Astrocyte (in vitro differentiated cells and primary cell): ENCODE measurements at regions not wholly inside any gene's neighbourhood (a gene's known extent, or its start where the extent isn't known, plus 50 kb on each side); places are given as distances from the start of the nearest gene placed in this dataset.

ENCODE experiments used
- DNase-seq: peaks from one replicate; pipeline ENCODE4 v3.0.0-alpha.2; 2010; ENCODE audit warnings: low read depth
- FAIRE-seq: peaks from 2 replicates; lab custom pipeline; 2011; peaks lifted over from hg19 to GRCh38; lab: Jason Lieb, UNC
- H2AFZ ChIP-seq: 2 replicates; pipeline ENCODE4 v1.6.0; 2012; ENCODE audit warnings: low read depth, low read length, inconsistent platforms
- H3K27ac ChIP-seq: 2 replicates; pipeline ENCODE4 v1.5.1; 2011; ENCODE audit warnings: low read depth, low read length, inconsistent platforms
- H3K27me3 ChIP-seq: 2 replicates; pipeline ENCODE4 v1.6.0; 2011; ENCODE audit warnings: low read length, inconsistent platforms; ENCODE audit not compliant: insufficient read depth
- H3K36me3 ChIP-seq: 2 replicates; pipeline ENCODE4 v1.5.1; 2011; ENCODE audit warnings: low read length, inconsistent platforms; ENCODE audit not compliant: insufficient read depth
- H3K4me1 ChIP-seq: 2 replicates; pipeline ENCODE4 v1.5.1; 2011; ENCODE audit warnings: low read length, inconsistent platforms; ENCODE audit not compliant: insufficient read depth
- H3K4me2 ChIP-seq: 2 replicates; pipeline ENCODE4 v1.6.0; 2012; ENCODE audit warnings: low read length, inconsistent platforms
- H3K4me3 ChIP-seq: 2 replicates; pipeline ENCODE4 v1.5.1; 2011; ENCODE audit warnings: low read depth, mild to moderate bottlenecking, low read length, inconsistent platforms; ENCODE audit not compliant: insufficient read depth
- H3K79me2 ChIP-seq: 2 replicates; pipeline ENCODE4 v1.6.0; 2012; ENCODE audit warnings: mild to moderate bottlenecking, low read length, inconsistent platforms; ENCODE audit not compliant: insufficient read depth
- H3K9ac ChIP-seq: 2 replicates; pipeline ENCODE4 v1.6.0; 2012; ENCODE audit warnings: mild to moderate bottlenecking, low read length, inconsistent platforms
- H3K9me3 ChIP-seq: 2 replicates; pipeline ENCODE4 v1.5.1; 2012; ENCODE audit warnings: low read depth, mild to moderate bottlenecking, low read length, inconsistent platforms; ENCODE audit not compliant: insufficient read depth
- H4K20me1 ChIP-seq: 2 replicates; pipeline ENCODE4 v1.6.0; 2012; ENCODE audit warnings: low read length, inconsistent platforms; ENCODE audit not compliant: insufficient read depth
- H3K27ac Mint-ChIP-seq: one replicate; pipeline ENCODE4 v1.8.0; 2021; ENCODE audit warnings: mild to moderate bottlenecking, mixed read lengths; ENCODE audit not compliant: unreplicated experiment
- H3K27me3 Mint-ChIP-seq: one replicate; pipeline ENCODE4 v1.8.0; 2021; ENCODE audit warnings: low read depth, mixed read lengths; ENCODE audit not compliant: unreplicated experiment
- H3K36me3 Mint-ChIP-seq: one replicate; pipeline ENCODE4 v1.8.0; 2021; ENCODE audit warnings: low read depth, mixed read lengths; ENCODE audit not compliant: unreplicated experiment
- H3K4me1 Mint-ChIP-seq: one replicate; pipeline ENCODE4 v1.8.0; 2021; ENCODE audit warnings: low read depth, mixed read lengths; ENCODE audit not compliant: unreplicated experiment
- H3K4me3 Mint-ChIP-seq: one replicate; pipeline ENCODE4 v1.8.0; 2021; ENCODE audit warnings: mild to moderate bottlenecking, moderate library complexity, mixed read lengths; ENCODE audit not compliant: unreplicated experiment
- H3K9me3 Mint-ChIP-seq: one replicate; pipeline ENCODE4 v1.8.0; 2021; ENCODE audit warnings: mild to moderate bottlenecking, mixed read lengths; ENCODE audit not compliant: unreplicated experiment
- EZH2 ChIP-seq: IDR thresholded peaks from 2 replicates; pipeline ENCODE4 v1.6.1; 2012; ENCODE audit warnings: mild to moderate bottlenecking, low read length, inconsistent platforms; ENCODE audit not compliant: insufficient read depth
- TF ChIP-seq, protein P1 (sequence below): IDR thresholded peaks from 2 replicates; pipeline ENCODE4 v1.5.1; 2011; ENCODE audit warnings: low read depth, mild to moderate bottlenecking, inconsistent platforms, low read length, moderate library complexity; ENCODE audit not compliant: insufficient read depth

DNA sequence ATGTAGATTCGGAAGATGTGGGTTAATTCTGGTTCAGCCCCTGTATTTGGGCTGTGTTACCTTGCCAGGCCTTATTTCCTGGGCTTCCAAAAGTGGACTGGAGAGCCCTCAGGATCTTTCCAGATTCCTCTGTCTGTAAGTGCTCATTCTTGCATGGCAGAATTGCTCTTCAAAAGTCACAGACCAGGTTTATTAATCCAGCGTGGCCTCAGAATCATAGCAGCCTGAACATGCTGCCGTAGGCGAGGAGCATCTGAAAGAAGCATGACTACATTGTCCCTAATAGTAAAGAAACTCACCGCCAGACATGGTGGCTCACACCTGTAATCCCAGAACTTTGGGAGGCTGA lies 307.8 kb downstream of the GADD45G start:
- no peak overlapping the region for H3K4me2 ChIP-seq
- no peaks in the 10 kb centered on the region for H4K20me1 ChIP-seq
- H3K27me3 Mint-ChIP-seq: peaks cover 33% of the 10 kb centered on the region
- TF ChIP-seq, protein P1, sequence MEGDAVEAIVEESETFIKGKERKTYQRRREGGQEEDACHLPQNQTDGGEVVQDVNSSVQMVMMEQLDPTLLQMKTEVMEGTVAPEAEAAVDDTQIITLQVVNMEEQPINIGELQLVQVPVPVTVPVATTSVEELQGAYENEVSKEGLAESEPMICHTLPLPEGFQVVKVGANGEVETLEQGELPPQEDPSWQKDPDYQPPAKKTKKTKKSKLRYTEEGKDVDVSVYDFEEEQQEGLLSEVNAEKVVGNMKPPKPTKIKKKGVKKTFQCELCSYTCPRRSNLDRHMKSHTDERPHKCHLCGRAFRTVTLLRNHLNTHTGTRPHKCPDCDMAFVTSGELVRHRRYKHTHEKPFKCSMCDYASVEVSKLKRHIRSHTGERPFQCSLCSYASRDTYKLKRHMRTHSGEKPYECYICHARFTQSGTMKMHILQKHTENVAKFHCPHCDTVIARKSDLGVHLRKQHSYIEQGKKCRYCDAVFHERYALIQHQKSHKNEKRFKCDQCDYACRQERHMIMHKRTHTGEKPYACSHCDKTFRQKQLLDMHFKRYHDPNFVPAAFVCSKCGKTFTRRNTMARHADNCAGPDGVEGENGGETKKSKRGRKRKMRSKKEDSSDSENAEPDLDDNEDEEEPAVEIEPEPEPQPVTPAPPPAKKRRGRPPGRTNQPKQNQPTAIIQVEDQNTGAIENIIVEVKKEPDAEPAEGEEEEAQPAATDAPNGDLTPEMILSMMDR: no peak
- no peak for TF ChIP-seq EZH2
- no peak overlapping the region for H3K27ac ChIP-seq
- H3K4me1 ChIP-seq: peaks cover 4% of the 10 kb centered on the region
- FAIRE-seq (no peak), DNase-seq (no peak)
- H3K36me3 ChIP-seq: no peaks in the 10 kb centered on the region
- H3K27ac Mint-ChIP-seq: no peak overlapping the region
- H3K4me3 Mint-ChIP-seq: no peak overlapping the region
- no peaks in the 10 kb centered on the region for H3K9me3 Mint-ChIP-seq
- H3K4me1 Mint-ChIP-seq: peaks cover 17% of the 10 kb centered on the region
- no peak overlapping the region for H2AFZ ChIP-seq
- no peaks in the 10 kb centered on the region for H3K27me3 ChIP-seq
- no peak overlapping the region for H3K4me3 ChIP-seq
- H3K79me2 ChIP-seq: no peaks in the 10 kb centered on the region
- H3K36me3 Mint-ChIP-seq: no peaks in the 10 kb centered on the region
- H3K9ac ChIP-seq: no peak overlapping the region
- no peaks in the 10 kb centered on the region for H3K9me3 ChIP-seq

DNA sequence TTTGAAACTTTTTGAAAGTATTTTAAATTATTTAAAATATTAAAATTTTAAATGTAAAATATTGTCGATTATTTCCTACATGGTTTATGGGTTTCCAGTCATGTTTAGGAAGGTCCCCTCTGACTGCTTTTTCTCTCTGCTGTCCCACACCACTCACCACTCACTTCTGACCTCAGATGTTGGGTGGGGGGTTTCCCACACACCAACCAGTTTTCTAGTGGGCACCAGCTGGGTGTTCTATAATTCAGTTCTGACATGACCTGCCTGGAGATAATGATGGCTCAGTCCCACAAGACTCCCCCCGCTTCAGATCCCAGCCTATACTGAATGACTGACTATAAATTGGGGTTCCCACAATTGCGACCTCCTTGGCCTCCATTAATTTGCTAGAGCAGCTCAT lies 310.4 kb downstream of the GADD45G start:
- Histone ChIP-seq H3K4me3 (no peak overlapping the region), H3K4me2 (no peak overlapping the region), H3K4me1 (peaks cover 4% of the 10 kb centered on the region), H3K27me3 (no peaks in the 10 kb centered on the region), H4K20me1 (no peaks in the 10 kb centered on the region), H3K79me2 (no peaks in the 10 kb centered on the region), H2AFZ (no peak overlapping the region), H3K9me3 (no peaks in the 10 kb centered on the region), H3K27ac (no peak overlapping the region), H3K9ac (no peak overlapping the region), H3K36me3 (no peaks in the 10 kb centered on the region)
- H3K27me3 Mint-ChIP-seq: peaks cover 30% of the 10 kb centered on the region
- H3K4me1 Mint-ChIP-seq: peaks cover 17% of the 10 kb centered on the region
- H3K9me3 Mint-ChIP-seq: no peaks in the 10 kb centered on the region
- H3K27ac Mint-ChIP-seq: no peak overlapping the region
- no peak for FAIRE-seq
- no peak overlapping the region for H3K4me3 Mint-ChIP-seq
- H3K36me3 Mint-ChIP-seq: no peaks in the 10 kb centered on the region
- DNase-seq: no peak
- TF ChIP-seq, protein P1: no peak
- TF ChIP-seq EZH2: no peak

DNA sequence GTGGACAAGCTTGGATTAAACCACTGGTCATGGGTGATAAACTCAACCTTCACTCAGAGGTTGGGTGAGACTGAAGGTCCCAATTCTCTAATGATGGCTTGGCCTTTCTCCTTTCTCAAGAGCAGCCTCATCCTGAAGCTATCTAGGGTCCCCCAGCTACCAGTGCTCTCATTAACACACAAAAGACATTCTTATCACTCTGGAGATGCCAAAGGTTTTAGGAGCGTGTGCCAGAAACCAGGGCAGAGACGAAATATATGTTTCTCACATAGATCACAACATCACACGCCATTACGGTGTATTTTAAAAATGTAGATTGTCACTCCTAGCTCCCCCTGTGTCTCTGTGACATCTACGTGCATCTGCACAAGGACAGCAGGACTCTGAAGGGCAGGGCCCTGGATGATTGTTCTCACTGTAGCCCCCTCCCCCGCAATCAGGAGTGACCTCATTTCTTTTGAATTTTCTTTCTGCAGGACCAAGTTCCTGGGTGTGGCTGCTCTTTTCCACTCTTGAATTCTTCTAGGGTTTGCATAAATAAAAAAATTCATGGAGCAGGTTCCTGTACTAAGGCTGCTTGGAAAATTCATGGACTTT lies 311.3 kb downstream of the GADD45G start:
- no peak overlapping the region for H3K27ac Mint-ChIP-seq
- TF ChIP-seq, protein P1: no peak
- no peak for TF ChIP-seq EZH2
- Histone ChIP-seq H3K9ac (no peak overlapping the region), H3K4me3 (no peak overlapping the region), H4K20me1 (no peaks in the 10 kb centered on the region), H3K79me2 (no peaks in the 10 kb centered on the region), H3K27ac (no peak overlapping the region), H3K4me2 (peak overlapping the region; percentile 2), H3K36me3 (no peaks in the 10 kb centered on the region), H3K4me1 (peaks cover 4% of the 10 kb centered on the region), H3K27me3 (no peaks in the 10 kb centered on the region), H3K9me3 (no peaks in the 10 kb centered on the region), H2AFZ (no peak overlapping the region)
- DNase-seq (peak; percentile 37), FAIRE-seq (no peak)
- H3K9me3 Mint-ChIP-seq: no peaks in the 10 kb centered on the region
- H3K27me3 Mint-ChIP-seq: peaks cover 31% of the 10 kb centered on the region
- H3K4me1 Mint-ChIP-seq: peaks cover 17% of the 10 kb centered on the region
- H3K4me3 Mint-ChIP-seq: no peak overlapping the region
- no peaks in the 10 kb centered on the region for H3K36me3 Mint-ChIP-seq
